ENCODE measurements at regions not wholly inside any gene's neighbourhood (a gene's known extent, or its start where the extent isn't known, plus 50 kb on each side); places are given as distances from the start of the nearest gene placed in this dataset.

DNA sequence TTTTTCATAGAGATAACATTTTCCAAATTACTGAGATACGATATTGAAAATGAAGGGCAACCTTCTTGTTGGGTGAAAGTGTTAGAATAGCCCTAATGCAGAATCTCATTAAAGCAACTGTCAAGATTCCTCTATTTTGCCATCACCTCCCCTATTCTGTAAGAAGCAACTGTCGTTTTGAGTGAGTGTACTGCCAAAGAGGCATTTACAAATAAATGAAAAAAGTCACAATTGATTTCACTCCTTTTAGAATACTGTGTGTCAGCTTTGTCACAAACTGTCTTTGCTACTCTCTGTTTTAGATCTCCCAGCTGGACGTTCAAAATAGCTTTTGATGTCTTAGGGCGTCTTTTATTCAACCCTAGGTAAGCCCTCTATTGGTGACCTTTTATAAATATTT, 322.8 kb upstream of the NAALADL2 start:
- TF ChIP-seq CTCF (IDR thresholded peaks at IDR 0.05 in 2 of 3, conservative IDR thresholded peaks at IDR 0.05 in 1 of 3; ENCODE audit: control insufficient read depth in 2 of 3, extremely low read depth in 1 of 3, insufficient read depth in 1 of 3, low read depth in 3 of 3, low read length in 3 of 3) = no peak
- TF ChIP-seq POLR2AphosphoS2 (IDR thresholded peaks at IDR 0.05; ENCODE audit: low read depth, low read length) = no peak
- TF ChIP-seq EP300 (IDR thresholded peaks at IDR 0.05; ENCODE audit: borderline replicate concordance in 1 of 2, control insufficient read depth in 1 of 2, low read depth in 2 of 2, low read length in 2 of 2) = no peak
- no peak for TF ChIP-seq POLR2AphosphoS5 (IDR thresholded peaks at IDR 0.05; ENCODE audit: low read length)
- TF ChIP-seq MTA3 (IDR thresholded peaks at IDR 0.05; ENCODE audit: borderline replicate concordance, low read length) = no peak
- TF ChIP-seq POLR2A (IDR thresholded peaks at IDR 0.05; ENCODE audit: low read depth, low read length) = no peak
- no peak for TF ChIP-seq FOXK2 (IDR thresholded peaks at IDR 0.05)
- no peak for TF ChIP-seq SMC3 (IDR thresholded peaks at IDR 0.05; ENCODE audit: borderline replicate concordance, low read length)
- TF ChIP-seq JUNB (IDR thresholded peaks at IDR 0.05) = no peak
- TF ChIP-seq RAD21 (IDR thresholded peaks at IDR 0.05; ENCODE audit: insufficient read depth, low read depth, low read length) = no peak
